ENCODE measurements at regions not wholly inside any gene's neighbourhood (a gene's known extent, or its start where the extent isn't known, plus 50 kb on each side); places are given as distances from the start of the nearest gene placed in this dataset.
"Not testable (repeated sequence)": the region's sequence is repeated elsewhere in the genome, so short reads cannot be mapped to it uniquely, and the experiment has no call there.

- no peak for DNase-seq (ENCODE audit: low read depth)
- TF ChIP-seq CTCF (IDR thresholded peaks at IDR 0.05; ENCODE audit: insufficient read depth, low read length) = no peak
- no peak overlapping the region for H3K4me3 ChIP-seq (ENCODE audit: low read depth, low read length)
Observed at GRCh38 chr4:111417521-111417920, 727.7 kb upstream of the FAM241A start.

- H3K4me3 ChIP-seq (ENCODE audit: low read depth, low read length) = no peak overlapping the region
- TF ChIP-seq CTCF (IDR thresholded peaks at IDR 0.05; ENCODE audit: insufficient read depth, low read length) = no peak
- no peak for DNase-seq (ENCODE audit: low read depth)
Observed at GRCh38 chr4:111433441-111433840, 711.8 kb upstream of the FAM241A start.

GRCh38 chr4:111434586-111434985 is 710.7 kb upstream of the FAM241A start:
- peak; percentile 8 for DNase-seq (ENCODE audit: low read depth)
- H3K4me3 ChIP-seq (ENCODE audit: low read depth, low read length) = no peak overlapping the region
- TF ChIP-seq CTCF (IDR thresholded peaks at IDR 0.05; ENCODE audit: insufficient read depth, low read length) = no peak

- no peak for TF ChIP-seq CTCF (IDR thresholded peaks at IDR 0.05; ENCODE audit: insufficient read depth, low read length)
- no peak overlapping the region for H3K4me3 ChIP-seq (ENCODE audit: low read depth, low read length)
- no peak for DNase-seq (ENCODE audit: low read depth)
Observed at GRCh38 chr4:111435986-111436744, 709.1 kb upstream of the FAM241A start.

- H3K4me3 ChIP-seq (ENCODE audit: low read depth, low read length) = no peak overlapping the region
- no peak for DNase-seq (ENCODE audit: low read depth)
- no peak for TF ChIP-seq CTCF (IDR thresholded peaks at IDR 0.05; ENCODE audit: insufficient read depth, low read length)
Observed at GRCh38 chr4:111441687-111442086, 703.6 kb upstream of the FAM241A start.

GRCh38 chr4:111444836-111445235 is 700.4 kb upstream of the FAM241A start:
- not testable (repeated sequence) for DNase-seq (ENCODE audit: low read depth); H3K4me3 ChIP-seq (ENCODE audit: low read depth, low read length)

GRCh38 chr4:111449657-111450056 is 695.6 kb upstream of the FAM241A start:
- no peak for DNase-seq (ENCODE audit: low read depth)
- TF ChIP-seq CTCF (IDR thresholded peaks at IDR 0.05; ENCODE audit: insufficient read depth, low read length) = no peak
- no peak overlapping the region for H3K4me3 ChIP-seq (ENCODE audit: low read depth, low read length)
